ENCODE measurements at regions not wholly inside any gene's neighbourhood (a gene's known extent, or its start where the extent isn't known, plus 50 kb on each side); places are given as distances from the start of the nearest gene placed in this dataset.

- TF ChIP-seq CTCF (IDR thresholded peaks at IDR 0.05) = no peak
- no peak for TF ChIP-seq HMGXB4 (CRISPR knock-in tag; IDR thresholded peaks at IDR 0.05)
- no peak for TF ChIP-seq CREB1 (CRISPR knock-in tag; IDR thresholded peaks at IDR 0.05)
- TF ChIP-seq ZNF138 (CRISPR knock-in tag; conservative IDR thresholded peaks at IDR 0.05) = no peak
- no peak for TF ChIP-seq ZNF423 (CRISPR knock-in tag; IDR thresholded peaks at IDR 0.05)
- no peak for TF ChIP-seq E2F5 (CRISPR knock-in tag; IDR thresholded peaks at IDR 0.05)
- no peak for TF ChIP-seq GTF2I (CRISPR knock-in tag; conservative IDR thresholded peaks at IDR 0.05)
Observed at GRCh38 chr2:65867446-65867845, 435.0 kb upstream of the SPRED2 start.

All from WTC11 (cell line).